Neural crest cell (in vitro differentiated cells): ENCODE measurements at regions not wholly inside any gene's neighbourhood (a gene's known extent, or its start where the extent isn't known, plus 50 kb on each side); places are given as distances from the start of the nearest gene placed in this dataset.

Experiments
- DNase-seq: peaks from one replicate; pipeline ENCODE4 v3.0.0; 2021; ENCODE audit warnings: low read depth, mixed read lengths, low spot score
- H3K27ac Mint-ChIP-seq: one replicate; pipeline ENCODE4 v1.8.0; 2021; ENCODE audit warnings: mild to moderate bottlenecking, mixed read lengths; ENCODE audit not compliant: unreplicated experiment
- H3K27me3 Mint-ChIP-seq: 2 replicates; pipeline ENCODE4 v1.8.0; 2021; ENCODE audit warnings: low read depth, mild to moderate bottlenecking, mixed read lengths
- H3K36me3 Mint-ChIP-seq: 2 replicates; pipeline ENCODE4 v1.8.0; 2021; ENCODE audit warnings: low read depth, mild to moderate bottlenecking, mixed read lengths
- H3K4me1 Mint-ChIP-seq: 2 replicates; pipeline ENCODE4 v1.8.0; 2021; ENCODE audit warnings: mixed read lengths
- H3K4me3 Mint-ChIP-seq: one replicate; pipeline ENCODE4 v1.8.0; 2021; ENCODE audit warnings: mild to moderate bottlenecking, mixed read lengths
- H3K9me3 Mint-ChIP-seq: 2 replicates; pipeline ENCODE4 v1.8.0; 2021; ENCODE audit warnings: mixed read lengths
- TF ChIP-seq, protein P1 (sequence below): fragments of 200-600 bp; sonication (generic); conservative IDR thresholded peaks from 2 replicates; pipeline ENCODE4 v1.5.0; 2021; ENCODE audit warnings: antibody characterized with exemption, mild to moderate bottlenecking

DNA sequence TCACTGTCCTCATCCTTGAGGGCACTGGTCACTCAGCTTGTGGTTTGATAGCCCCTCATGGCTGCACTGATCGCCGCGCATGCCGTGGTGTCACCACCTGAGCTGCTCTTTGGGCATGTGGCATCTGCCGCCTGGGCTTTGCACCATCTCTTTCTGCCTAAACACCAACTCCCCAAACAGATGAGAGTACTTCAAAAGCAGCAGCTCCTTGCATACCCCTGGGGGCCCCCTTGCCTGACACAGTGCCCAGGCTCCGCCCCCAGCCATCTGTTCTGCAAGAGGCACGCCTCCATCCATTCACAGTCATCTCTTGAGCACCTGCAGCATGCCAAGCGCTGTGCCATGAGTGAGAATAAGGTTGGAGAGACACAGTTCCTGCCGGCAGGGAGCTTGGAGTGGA, 104.5 kb upstream of the B3GAT1 start:
- TF ChIP-seq, protein P1, sequence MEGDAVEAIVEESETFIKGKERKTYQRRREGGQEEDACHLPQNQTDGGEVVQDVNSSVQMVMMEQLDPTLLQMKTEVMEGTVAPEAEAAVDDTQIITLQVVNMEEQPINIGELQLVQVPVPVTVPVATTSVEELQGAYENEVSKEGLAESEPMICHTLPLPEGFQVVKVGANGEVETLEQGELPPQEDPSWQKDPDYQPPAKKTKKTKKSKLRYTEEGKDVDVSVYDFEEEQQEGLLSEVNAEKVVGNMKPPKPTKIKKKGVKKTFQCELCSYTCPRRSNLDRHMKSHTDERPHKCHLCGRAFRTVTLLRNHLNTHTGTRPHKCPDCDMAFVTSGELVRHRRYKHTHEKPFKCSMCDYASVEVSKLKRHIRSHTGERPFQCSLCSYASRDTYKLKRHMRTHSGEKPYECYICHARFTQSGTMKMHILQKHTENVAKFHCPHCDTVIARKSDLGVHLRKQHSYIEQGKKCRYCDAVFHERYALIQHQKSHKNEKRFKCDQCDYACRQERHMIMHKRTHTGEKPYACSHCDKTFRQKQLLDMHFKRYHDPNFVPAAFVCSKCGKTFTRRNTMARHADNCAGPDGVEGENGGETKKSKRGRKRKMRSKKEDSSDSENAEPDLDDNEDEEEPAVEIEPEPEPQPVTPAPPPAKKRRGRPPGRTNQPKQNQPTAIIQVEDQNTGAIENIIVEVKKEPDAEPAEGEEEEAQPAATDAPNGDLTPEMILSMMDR: no peak
- Mint-ChIP-seq H3K27me3 (peaks cover 5% of the 10 kb centered on the region), H3K4me1 (peaks cover 13% of the 10 kb centered on the region), H3K27ac (no peak overlapping the region), H3K36me3 (no peaks in the 10 kb centered on the region), H3K4me3 (no peak overlapping the region), H3K9me3 (no peaks in the 10 kb centered on the region)
- DNase-seq: no peak

DNA sequence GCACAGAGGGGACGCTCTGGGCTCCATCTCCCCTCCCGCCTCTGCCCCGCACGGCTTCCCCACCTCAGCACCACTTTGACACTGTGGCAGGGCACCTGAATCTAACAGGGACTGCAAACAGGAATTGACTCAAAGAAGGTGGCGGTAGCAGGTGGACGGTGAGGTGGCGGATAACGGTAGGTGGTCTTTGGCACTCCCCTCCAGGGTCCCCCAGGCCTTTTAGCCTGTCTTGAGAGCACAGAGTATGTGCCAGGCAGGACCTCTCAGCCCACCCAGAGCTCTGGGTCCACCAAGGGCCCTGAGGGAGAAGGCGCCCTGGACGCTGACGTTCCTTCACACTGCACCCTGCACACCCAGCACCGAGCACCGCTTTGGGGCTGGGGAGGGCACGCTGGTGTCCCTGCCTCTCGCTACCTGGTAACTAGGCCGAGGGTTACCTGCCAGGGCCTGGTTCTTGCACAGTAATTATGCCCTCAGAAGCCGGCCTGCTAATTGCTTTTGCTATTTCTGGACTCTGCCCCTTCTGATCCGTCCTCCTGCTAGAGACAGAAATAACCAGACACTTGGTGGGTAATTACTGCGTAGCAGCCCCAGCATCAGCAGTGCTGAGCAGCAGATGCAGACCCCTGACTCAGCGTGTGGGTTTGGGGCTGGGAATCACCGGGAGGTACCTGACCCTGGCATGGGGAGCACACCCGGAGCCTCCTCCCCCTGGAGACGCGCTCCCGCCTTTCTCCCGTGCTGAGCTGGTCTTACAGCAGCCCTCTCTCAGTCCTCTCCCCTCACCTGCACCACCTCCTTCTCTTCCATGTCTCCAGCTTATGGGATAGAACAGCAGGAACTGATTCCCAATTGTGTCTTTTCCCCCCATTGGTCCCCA, 103.3 kb upstream of the B3GAT1 start:
- Mint-ChIP-seq H3K9me3 (no peaks in the 10 kb centered on the region), H3K27me3 (peaks cover 5% of the 10 kb centered on the region), H3K4me1 (peaks cover 13% of the 10 kb centered on the region), H3K36me3 (no peaks in the 10 kb centered on the region), H3K4me3 (no peak overlapping the region), H3K27ac (no peak overlapping the region)
- no peak for DNase-seq
- TF ChIP-seq, protein P1: no peak

DNA sequence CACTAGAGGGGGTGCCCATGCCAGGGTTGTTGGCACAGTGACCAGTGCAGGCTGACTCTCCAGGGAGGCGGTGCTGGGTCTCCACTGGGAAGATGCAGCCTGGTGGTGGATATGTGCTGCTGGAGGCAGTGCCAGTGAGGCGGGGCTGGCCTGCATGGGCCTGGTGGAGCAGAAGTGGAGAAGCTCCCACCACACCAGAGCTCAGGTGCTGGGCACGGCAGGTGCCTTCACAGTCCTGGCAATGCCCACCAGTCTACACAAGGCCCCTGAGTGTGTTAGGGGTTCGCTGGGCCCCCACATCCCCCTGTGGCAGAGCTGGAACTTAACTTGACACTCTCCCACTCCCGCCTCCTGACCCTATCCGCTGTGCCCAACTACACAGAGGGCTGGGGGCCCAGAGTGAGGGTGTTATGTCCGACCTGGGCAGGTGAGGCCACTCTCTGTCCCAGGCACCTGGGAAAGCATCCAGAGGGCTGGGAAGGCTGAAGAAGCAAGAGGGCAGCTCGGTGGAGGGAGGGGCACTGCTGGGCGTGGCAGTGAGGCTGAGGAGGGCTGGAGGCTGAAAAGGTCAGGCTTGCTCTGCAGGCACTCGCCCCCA, 102.4 kb upstream of the B3GAT1 start:
- Mint-ChIP-seq H3K27me3 (peaks cover 5% of the 10 kb centered on the region), H3K9me3 (no peaks in the 10 kb centered on the region), H3K4me3 (no peak overlapping the region), H3K4me1 (peaks cover 7% of the 10 kb centered on the region), H3K36me3 (no peaks in the 10 kb centered on the region), H3K27ac (peak overlapping the region; percentile 43)
- DNase-seq: no peak
- TF ChIP-seq, protein P1: no peak

DNA sequence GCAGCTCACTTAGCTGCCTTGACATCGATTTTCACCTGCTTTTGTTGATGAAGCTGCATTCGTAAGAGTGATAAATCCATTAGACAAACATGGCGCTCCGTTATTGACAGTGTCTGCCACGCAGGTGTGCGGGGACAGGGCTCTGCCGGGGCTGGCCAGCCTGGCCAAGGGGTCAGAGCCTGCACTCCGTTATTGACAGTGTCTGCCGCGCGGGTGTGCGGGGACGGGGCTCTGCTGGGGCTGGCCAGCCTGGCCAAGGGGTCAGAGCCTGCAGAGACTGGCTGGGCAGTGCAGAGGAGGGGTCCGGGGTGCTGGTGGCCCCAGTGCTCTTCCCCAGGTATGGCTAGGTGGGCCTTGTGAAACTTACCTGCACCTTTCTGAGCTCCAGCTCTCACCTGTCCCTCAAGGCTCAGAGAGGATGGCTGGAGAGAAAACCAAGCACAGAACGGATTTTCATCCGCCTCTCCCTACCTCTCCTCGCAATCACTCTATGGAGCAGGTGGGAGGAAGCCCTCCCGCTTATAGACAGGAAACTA, 101.6 kb upstream of the B3GAT1 start:
- Mint-ChIP-seq H3K27ac (no peak overlapping the region), H3K27me3 (peaks cover 5% of the 10 kb centered on the region), H3K9me3 (no peaks in the 10 kb centered on the region), H3K4me3 (no peak overlapping the region), H3K4me1 (peaks cover 7% of the 10 kb centered on the region), H3K36me3 (no peaks in the 10 kb centered on the region)
- DNase-seq: no peak
- TF ChIP-seq, protein P1: no peak

DNA sequence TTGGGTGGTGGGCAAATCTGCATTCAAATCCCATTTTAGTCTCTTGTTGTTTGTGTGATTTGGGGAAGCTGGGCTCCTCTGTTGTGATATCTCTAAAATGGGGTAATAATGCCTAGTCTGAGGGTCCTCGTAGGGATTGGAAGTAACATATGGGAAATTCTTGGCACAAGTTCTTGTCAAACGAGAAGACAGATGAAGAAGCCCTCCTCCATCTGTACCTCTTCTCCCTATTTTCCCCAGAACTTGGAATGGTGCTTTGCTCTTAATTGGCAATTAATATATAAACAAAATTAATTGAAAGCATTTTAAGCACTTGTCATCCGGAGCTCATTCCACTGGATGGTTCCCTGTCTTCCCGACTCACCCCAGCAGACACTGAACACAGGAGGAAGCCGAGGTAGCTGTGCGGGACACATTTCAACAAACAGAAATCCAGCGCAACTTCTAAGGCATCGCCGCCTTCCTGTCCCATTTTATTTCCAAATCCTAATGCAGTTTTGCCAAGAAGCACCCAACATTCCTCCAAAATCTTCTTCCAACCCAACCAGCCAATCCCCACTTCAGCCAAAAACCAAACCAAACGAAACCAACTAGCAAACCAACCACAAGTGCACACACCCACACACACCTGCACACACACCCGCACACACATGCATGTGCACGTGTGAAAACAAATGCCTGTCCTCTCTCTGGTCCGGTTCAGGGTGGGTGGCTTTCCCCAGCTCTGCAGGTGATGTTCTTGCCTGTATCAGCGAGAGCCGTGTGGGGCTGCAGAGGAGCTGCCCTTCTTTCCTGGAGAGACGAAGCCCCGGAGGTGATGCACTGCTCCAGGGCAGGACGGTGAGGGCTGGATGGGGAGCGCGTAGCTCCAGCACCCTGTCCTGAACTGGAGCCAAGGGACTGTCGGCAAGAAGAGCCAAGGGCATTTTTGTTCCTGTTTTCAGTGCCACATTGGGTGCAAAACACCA, 100.8 kb upstream of the B3GAT1 start:
- H3K9me3 Mint-ChIP-seq: no peaks in the 10 kb centered on the region
- H3K4me1 Mint-ChIP-seq: peaks cover 7% of the 10 kb centered on the region
- H3K36me3 Mint-ChIP-seq: no peaks in the 10 kb centered on the region
- H3K27ac Mint-ChIP-seq: no peak overlapping the region
- DNase-seq: no peak
- H3K27me3 Mint-ChIP-seq: peaks cover 5% of the 10 kb centered on the region
- TF ChIP-seq, protein P1: no peak
- no peak overlapping the region for H3K4me3 Mint-ChIP-seq
